Inferior parietal cortex (tissue), 1 donor: ENCODE measurements at regions not wholly inside any gene's neighbourhood (a gene's known extent, or its start where the extent isn't known, plus 50 kb on each side); places are given as distances from the start of the nearest gene placed in this dataset.

Source experiments
- DNase-seq: peaks from one replicate; pipeline ENCODE4 v3.0.0-alpha.2; 2016; ENCODE audit errors: extremely low spot score

GRCh38 chr12:107441665-107442300 lies 243.8 kb upstream of the PWP1 start:
- DNase-seq, result no peak

- no peak for DNase-seq
Measured at GRCh38 chr12:107442326-107442987, 243.1 kb upstream of the PWP1 start.

- no peak for DNase-seq
Measured at GRCh38 chr12:107443320-107444090, 242.1 kb upstream of the PWP1 start.

GRCh38 chr12:107444771-107445170 lies 240.8 kb upstream of the PWP1 start:
- DNase-seq, result no peak

GRCh38 chr12:107446476-107446875 lies 239.1 kb upstream of the PWP1 start:
- no peak for DNase-seq

- no peak for DNase-seq
Measured at GRCh38 chr12:107447336-107447735, 238.3 kb upstream of the PWP1 start.

- DNase-seq, result no peak
Measured at GRCh38 chr12:107448198-107448597, 237.4 kb upstream of the PWP1 start.

- no peak for DNase-seq
Measured at GRCh38 chr12:107449891-107450290, 235.7 kb upstream of the PWP1 start.

GRCh38 chr12:107450541-107450940 lies 235.1 kb upstream of the PWP1 start:
- DNase-seq, result no peak

- DNase-seq, result no peak
Measured at GRCh38 chr12:107451246-107451645, 234.4 kb upstream of the PWP1 start.

- no peak for DNase-seq
Measured at GRCh38 chr12:107454109-107454830, 231.3 kb upstream of the PWP1 start.

- DNase-seq, result no peak
Measured at GRCh38 chr12:107457362-107457935, 228.2 kb upstream of the PWP1 start.

- no peak for DNase-seq
Measured at GRCh38 chr12:107458163-107458562, 227.4 kb upstream of the PWP1 start.

- DNase-seq, result no peak
Measured at GRCh38 chr12:107458990-107459389, 226.6 kb upstream of the PWP1 start.

GRCh38 chr12:107459641-107460040 lies 226.0 kb upstream of the PWP1 start:
- DNase-seq, result no peak

- DNase-seq, result no peak
Measured at GRCh38 chr12:107461222-107461975, 224.2 kb upstream of the PWP1 start.

- no peak for DNase-seq
Measured at GRCh38 chr12:107462428-107463332, 222.9 kb upstream of the PWP1 start.

- DNase-seq, result no peak
Measured at GRCh38 chr12:107464644-107465043, 221.0 kb upstream of the PWP1 start.

- DNase-seq, result no peak
Measured at GRCh38 chr12:107465625-107466024, 220.0 kb upstream of the PWP1 start.

GRCh38 chr12:107467716-107468115 lies 217.9 kb upstream of the PWP1 start:
- no peak for DNase-seq
